Breast epithelium (tissue), 3 donors: ENCODE measurements at regions not wholly inside any gene's neighbourhood (a gene's known extent, or its start where the extent isn't known, plus 50 kb on each side); places are given as distances from the start of the nearest gene placed in this dataset.

Experiments
- CTCF ChIP-seq, 3 donors: fragments of 450-650 bp; IDR thresholded peaks; one replicate each; pipeline ENCODE4 v1.5.1; 2016 to 2017; ENCODE audit warnings: antibody characterized with exemption in 3 of 3, mild to moderate bottlenecking in 3 of 3, moderate library complexity in 3 of 3
- POLR2AphosphoS5 ChIP-seq, 3 donors: sonication (generic); formaldehyde crosslinking; IDR thresholded peaks; one replicate each; pipeline ENCODE4 v1.6.1; 2017; ENCODE audit warnings: antibody characterized with exemption in 3 of 3

- TF ChIP-seq POLR2AphosphoS5 (IDR thresholded peaks at IDR 0.05): no peak
- TF ChIP-seq CTCF (IDR thresholded peaks at IDR 0.05): no peak
Measured at GRCh38 chr13:54449922-54450321, 1421.3 kb downstream of the OLFM4 start.
